Upper lobe of left lung (tissue), 4 donors: ENCODE measurements at regions not wholly inside any gene's neighbourhood (a gene's known extent, or its start where the extent isn't known, plus 50 kb on each side); places are given as distances from the start of the nearest gene placed in this dataset.

Experiments
- POLR2A ChIP-seq, 4 donors: fragments of 450-650 bp; IDR thresholded peaks; one replicate each; pipeline ENCODE4 v1.5.1; 2016 to 2017; ENCODE audit warnings: antibody characterized with exemption in 4 of 4, mild to moderate bottlenecking in 2 of 4
- TF ChIP-seq, protein P1 (sequence below), 6 experiments: fragments of 450-650 bp in 4 of 6; fragments of 200-600 bp in 2 of 6; sonication (generic) in 2 of 6; IDR thresholded peaks; one replicate each; pipeline ENCODE4 v1.5.1; 2016 to 2019; ENCODE audit warnings: antibody characterized with exemption in 6 of 6

DNA sequence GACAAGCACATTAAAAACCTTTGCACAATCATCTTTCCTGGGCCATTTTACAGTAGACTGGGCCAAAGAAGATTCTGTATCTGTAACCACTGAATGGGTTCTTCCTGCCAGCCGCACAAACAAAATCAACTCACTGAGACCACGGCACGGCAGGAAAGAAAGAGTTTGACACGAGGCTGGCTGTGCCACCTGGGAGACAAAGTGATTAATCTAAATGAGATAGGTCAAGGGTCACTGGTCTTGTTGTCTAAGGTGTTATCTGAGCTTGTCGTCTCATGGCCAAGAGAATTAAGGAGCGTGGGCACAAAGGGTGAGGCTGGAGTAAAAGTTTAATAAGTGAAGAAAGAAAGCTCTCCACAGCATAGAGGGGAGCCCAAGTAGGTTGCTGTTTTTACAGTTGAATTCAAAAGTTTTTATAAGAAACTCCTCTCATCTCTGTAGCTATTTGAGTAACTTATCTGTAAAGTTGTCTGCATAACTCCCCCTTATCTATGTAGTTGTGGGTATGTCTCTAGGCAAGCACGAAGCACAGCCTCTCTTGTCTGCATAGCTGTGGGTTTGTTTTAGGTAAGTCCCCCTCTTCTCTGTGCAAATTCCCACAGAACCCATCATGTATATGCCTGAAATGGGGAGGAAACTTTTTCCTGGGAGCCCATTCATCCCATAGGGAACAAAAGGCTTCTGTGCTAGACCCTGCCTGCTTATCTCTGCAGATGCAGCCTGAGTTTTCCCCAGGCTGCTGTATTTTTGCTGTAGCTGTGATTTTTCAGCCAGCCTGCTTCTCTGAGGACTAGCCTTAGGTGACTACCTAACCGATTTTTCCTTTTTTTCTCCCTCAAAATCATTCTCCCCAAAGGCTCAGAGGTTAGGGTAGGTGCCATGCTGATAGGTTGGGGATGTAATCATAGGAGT, 1314.6 kb upstream of the TMEM132C start:
- TF ChIP-seq, protein P1, sequence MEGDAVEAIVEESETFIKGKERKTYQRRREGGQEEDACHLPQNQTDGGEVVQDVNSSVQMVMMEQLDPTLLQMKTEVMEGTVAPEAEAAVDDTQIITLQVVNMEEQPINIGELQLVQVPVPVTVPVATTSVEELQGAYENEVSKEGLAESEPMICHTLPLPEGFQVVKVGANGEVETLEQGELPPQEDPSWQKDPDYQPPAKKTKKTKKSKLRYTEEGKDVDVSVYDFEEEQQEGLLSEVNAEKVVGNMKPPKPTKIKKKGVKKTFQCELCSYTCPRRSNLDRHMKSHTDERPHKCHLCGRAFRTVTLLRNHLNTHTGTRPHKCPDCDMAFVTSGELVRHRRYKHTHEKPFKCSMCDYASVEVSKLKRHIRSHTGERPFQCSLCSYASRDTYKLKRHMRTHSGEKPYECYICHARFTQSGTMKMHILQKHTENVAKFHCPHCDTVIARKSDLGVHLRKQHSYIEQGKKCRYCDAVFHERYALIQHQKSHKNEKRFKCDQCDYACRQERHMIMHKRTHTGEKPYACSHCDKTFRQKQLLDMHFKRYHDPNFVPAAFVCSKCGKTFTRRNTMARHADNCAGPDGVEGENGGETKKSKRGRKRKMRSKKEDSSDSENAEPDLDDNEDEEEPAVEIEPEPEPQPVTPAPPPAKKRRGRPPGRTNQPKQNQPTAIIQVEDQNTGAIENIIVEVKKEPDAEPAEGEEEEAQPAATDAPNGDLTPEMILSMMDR (IDR thresholded peaks at IDR 0.05), result no peak
- TF ChIP-seq POLR2A (IDR thresholded peaks at IDR 0.05), result no peak
